ENCODE measurements at regions not wholly inside any gene's neighbourhood (a gene's known extent, or its start where the extent isn't known, plus 50 kb on each side); places are given as distances from the start of the nearest gene placed in this dataset.

DNA sequence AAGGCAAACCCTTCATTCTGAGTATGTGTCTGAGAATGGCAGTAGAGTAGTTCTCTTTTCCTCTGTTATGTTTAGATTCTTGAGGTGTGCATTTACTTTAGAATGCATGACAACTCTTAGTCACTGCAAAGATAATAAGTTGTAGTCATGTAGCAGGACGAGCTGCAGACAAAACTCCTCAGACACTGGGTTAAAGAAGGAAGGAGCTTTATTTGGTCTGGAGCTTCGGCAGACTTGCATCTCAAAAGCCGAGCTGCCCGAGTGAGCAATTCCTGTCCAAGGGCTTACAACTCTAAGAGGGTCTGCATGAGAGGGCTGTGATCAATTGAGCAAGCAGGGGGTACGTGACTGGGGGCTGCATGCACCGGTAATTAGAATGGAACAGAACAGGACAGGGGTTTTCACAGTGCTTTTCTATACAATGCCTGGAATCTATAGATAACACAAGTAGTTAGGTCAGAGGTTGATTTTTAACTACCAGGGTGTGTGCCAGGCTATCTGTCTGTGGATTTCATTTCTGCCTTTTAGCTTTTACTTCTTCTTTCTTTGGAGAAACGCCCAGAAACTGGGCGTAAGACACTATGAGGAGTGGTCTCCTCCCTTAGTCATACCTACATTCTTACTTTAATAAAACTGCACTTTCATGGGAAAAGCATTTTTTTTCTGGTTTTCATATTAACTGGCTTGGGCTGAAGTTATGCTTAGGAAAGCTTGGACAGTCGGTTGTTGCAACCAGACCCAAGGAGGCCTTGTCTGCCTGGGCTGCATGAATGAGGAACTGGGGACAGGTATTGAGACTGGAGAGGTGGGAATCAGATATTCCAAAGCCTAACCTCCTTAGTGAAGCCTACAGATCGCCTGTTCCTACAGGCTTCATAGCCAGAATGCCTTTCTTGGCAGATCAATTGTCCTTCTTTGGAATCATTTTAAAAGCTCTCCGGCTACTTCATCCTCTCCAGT lies 115.1 kb downstream of the RHOU start:
- H3K27ac ChIP-seq = no peak overlapping the region
- TF ChIP-seq, protein P1, sequence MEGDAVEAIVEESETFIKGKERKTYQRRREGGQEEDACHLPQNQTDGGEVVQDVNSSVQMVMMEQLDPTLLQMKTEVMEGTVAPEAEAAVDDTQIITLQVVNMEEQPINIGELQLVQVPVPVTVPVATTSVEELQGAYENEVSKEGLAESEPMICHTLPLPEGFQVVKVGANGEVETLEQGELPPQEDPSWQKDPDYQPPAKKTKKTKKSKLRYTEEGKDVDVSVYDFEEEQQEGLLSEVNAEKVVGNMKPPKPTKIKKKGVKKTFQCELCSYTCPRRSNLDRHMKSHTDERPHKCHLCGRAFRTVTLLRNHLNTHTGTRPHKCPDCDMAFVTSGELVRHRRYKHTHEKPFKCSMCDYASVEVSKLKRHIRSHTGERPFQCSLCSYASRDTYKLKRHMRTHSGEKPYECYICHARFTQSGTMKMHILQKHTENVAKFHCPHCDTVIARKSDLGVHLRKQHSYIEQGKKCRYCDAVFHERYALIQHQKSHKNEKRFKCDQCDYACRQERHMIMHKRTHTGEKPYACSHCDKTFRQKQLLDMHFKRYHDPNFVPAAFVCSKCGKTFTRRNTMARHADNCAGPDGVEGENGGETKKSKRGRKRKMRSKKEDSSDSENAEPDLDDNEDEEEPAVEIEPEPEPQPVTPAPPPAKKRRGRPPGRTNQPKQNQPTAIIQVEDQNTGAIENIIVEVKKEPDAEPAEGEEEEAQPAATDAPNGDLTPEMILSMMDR (conservative IDR thresholded peaks at IDR 0.05) = no peak

DNA sequence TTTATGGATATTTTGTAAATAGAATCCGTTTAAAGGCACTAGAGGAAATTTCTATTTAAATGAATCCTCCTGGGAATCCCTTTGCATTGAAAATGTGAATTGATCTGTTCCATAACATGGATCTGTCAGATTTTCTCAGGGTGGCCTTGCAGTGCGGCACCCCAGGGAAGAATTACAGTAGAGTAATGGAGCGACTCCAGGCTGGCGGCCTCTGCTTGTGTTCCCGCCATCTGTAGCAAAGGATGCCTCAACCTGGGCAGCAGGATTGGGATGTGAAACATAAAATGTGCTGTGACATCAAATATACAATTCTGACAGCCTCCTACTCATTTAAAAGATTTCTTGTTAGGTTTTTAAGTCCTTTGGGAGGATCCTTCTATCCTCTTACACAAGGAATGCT lies 115.9 kb downstream of the RHOU start:
- no peak overlapping the region for H3K27ac ChIP-seq
- TF ChIP-seq, protein P1 (conservative IDR thresholded peaks at IDR 0.05) = no peak

DNA sequence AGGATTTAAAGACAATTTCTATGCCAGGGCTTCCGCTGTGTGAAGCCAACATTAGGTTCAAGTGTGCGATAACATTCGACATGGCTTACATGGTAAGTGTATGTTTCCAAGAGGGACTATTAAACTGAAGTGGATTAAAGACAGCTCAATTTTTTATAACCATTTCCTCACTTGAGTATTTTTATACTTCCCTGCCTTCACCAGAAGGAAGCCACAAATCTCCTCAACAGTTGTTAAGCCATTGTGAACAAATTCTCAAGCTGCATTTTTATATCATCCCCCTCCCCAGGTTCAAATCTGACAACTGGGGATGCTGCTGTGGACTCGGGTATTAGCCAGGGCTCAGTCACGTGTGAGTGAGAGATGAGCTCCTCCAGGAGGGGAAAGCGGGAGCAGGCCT lies 116.3 kb downstream of the RHOU start:
- H3K27ac ChIP-seq = no peak overlapping the region
- TF ChIP-seq, protein P1 (conservative IDR thresholded peaks at IDR 0.05) = no peak

DNA sequence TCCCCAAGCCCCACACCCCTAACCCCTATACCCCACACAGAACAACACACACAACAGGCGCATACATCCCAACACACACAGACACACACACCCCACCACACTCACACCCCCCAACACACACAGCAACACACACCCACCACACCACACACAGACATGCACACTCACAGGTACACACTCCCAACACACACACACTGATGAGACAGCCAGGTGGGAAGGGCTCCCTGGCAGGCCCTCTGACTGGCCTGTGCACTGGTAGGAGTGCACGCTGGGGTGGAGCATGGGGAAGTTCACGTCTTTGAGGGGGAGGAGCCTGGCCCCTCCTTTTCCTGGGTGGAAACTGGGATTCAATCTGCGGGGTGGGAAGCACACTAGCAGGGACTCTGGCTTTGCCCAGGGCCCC lies 116.7 kb downstream of the RHOU start:
- TF ChIP-seq, protein P1 (conservative IDR thresholded peaks at IDR 0.05) = no peak
- H3K27ac ChIP-seq = no peak overlapping the region

DNA sequence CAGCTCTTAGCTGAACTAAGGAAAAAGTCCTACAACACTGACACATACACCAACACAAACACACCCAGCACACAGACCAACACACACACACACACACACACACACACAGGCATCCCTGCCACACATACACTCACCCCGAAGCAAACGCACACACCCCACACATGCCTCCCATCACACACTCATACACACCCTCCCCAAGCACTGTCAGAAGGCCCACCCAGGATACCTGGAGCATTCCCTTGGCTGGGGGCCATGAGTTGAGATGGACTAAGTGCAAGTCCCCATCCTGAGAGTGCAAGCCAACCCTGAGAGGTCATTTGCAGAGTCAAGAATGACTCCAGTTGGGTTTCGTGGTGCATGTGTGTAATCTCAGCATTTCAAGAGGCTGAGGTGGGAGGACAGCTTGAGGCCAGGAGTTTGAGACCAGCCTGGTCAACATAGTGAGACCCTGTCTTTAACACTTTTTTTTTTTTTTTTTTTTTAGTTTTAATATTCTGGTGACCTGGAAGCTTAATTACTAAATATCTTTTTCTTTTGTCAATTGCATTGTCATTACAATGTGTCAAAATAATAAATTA lies 117.3 kb downstream of the RHOU start:
- no peak overlapping the region for H3K27ac ChIP-seq
- TF ChIP-seq, protein P1 (conservative IDR thresholded peaks at IDR 0.05) = no peak

DNA sequence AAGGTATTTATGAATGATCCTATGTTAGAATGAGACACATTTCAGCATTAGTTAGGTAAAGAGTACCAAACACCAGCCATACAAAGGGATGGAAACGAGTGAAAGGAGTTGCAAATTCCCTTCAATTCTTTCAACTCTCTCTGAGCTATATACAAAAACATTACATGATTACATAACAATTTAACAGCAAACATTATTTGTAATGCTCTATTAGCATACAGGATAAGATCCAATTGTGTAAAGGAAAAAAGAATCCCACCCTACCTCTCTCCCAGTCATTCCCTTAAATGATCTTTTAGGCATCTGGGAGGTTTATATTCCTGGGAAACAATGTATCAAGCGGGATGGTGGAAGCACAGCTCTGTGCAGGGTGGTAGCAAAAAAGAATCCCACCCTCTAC lies 117.9 kb downstream of the RHOU start:
- TF ChIP-seq, protein P1 (conservative IDR thresholded peaks at IDR 0.05) = no peak
- H3K27ac ChIP-seq = peak overlapping the region; percentile 33; the same call in 1 of the 2 replicates

DNA sequence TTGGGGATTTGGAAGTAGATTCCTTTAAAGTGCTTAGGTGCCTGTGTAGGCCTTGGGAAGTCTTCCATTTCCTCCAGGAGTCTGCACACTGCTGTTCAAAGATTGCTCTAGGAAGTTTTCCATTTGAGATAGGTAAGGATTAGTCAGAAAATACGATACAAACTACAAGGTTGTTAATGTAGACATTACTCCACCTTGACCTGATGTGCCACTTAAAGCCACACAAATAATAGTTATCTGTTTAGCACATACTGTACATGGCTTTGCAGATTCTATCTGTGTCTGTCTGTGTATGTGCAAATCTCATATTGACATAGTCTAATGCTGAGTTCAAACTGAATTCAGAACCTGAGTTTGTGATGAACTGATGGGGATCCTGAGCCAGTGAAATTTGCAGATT lies 118.4 kb downstream of the RHOU start:
- H3K27ac ChIP-seq = peak overlapping the region; percentile 33; the same call in 1 of the 2 replicates
- TF ChIP-seq, protein P1 (conservative IDR thresholded peaks at IDR 0.05) = no peak
